ENCODE measurements at regions not wholly inside any gene's neighbourhood (a gene's known extent, or its start where the extent isn't known, plus 50 kb on each side); places are given as distances from the start of the nearest gene placed in this dataset.
A peak's percentile ranks its signal among the peaks of the same experiment; 100 is the strongest.

GRCh38 chr3:151644020-151644620 is 89.6 kb upstream of the AADACL2 start:
- Histone ChIP-seq H3K27me3 (no peaks in the 10 kb centered on the region), H3K9me3 (no peaks in the 10 kb centered on the region), H3K4me3 (no peak overlapping the region), H3K36me3 (no peaks in the 10 kb centered on the region), H3K27ac (no peak overlapping the region), H3K4me1 (no peaks in the 10 kb centered on the region)
- WGBS, 2 donors, result 92 to 100% methylated on average over 1 of the region's 1 CpG
- intact Hi-C loops (cut with DNase I), result no loop called here
- DNase-seq, result no peak
- TF ChIP-seq POLR2A (IDR thresholded peaks at IDR 0.05) (no peak), CTCF (IDR thresholded peaks at IDR 0.05) (no peak)

- TF ChIP-seq CTCF (IDR thresholded peaks at IDR 0.05) (no peak), POLR2A (IDR thresholded peaks at IDR 0.05) (no peak)
- 53 to 58% methylated on average over 2 of the region's 2 CpGs for WGBS, 2 donors
- H3K4me3 ChIP-seq, result no peak overlapping the region
Observed at GRCh38 chr3:151639418-151639740, 94.3 kb upstream of the AADACL2 start.

GRCh38 chr3:151638555-151639417 is 94.9 kb upstream of the AADACL2 start:
- TF ChIP-seq POLR2A (IDR thresholded peaks at IDR 0.05) (no peak), CTCF (IDR thresholded peaks at IDR 0.05) (no peak)
- Histone ChIP-seq H3K27me3 (no peaks in the 10 kb centered on the region), H3K9me3 (no peaks in the 10 kb centered on the region), H3K36me3 (no peaks in the 10 kb centered on the region), H3K27ac (no peak overlapping the region), H3K4me3 (no peak overlapping the region), H3K4me1 (no peaks in the 10 kb centered on the region)
- WGBS, 2 donors, result 70 to 71% methylated on average over 4 of the region's 4 CpGs
- DNase-seq, result no peak
- intact Hi-C loops (cut with DNase I), result no loop called here

More at GRCh38 chr3:151639418-151639740, 94.3 kb upstream of the AADACL2 start:
- Histone ChIP-seq H3K9me3 (no peaks in the 10 kb centered on the region), H3K4me1 (no peaks in the 10 kb centered on the region), H3K27ac (no peak overlapping the region), H3K27me3 (no peaks in the 10 kb centered on the region), H3K36me3 (no peaks in the 10 kb centered on the region)
- intact Hi-C loops (cut with DNase I), result no loop called here
- no peak for DNase-seq

- intact Hi-C loops (cut with DNase I), result no loop called here
- peaks cover 0 to 16% (median 0%) of the 10 kb centered on the region in 3 donors for H3K4me1 ChIP-seq
- no peak overlapping the region for H3K27ac ChIP-seq
- no peaks in the 10 kb centered on the region for H3K27me3 ChIP-seq
- H3K9me3 ChIP-seq, result no peaks in the 10 kb centered on the region
- H3K4me3 ChIP-seq, result no peak overlapping the region
- TF ChIP-seq POLR2A (IDR thresholded peaks at IDR 0.05), result no peak
- no peak for TF ChIP-seq CTCF (IDR thresholded peaks at IDR 0.05)
- 78 to 91% methylated on average over 3 of the region's 3 CpGs for WGBS, 2 donors
- H3K36me3 ChIP-seq, result no peaks in the 10 kb centered on the region
- DNase-seq, result no peak
Observed at GRCh38 chr3:151635905-151636304, 97.8 kb upstream of the AADACL2 start.

GRCh38 chr3:151631946-151632345 is 101.8 kb upstream of the AADACL2 start:
- H3K4me3 ChIP-seq, result no peak overlapping the region
- H3K9me3 ChIP-seq, result no peaks in the 10 kb centered on the region
- 55 to 60% methylated on average over 2 of the region's 2 CpGs for WGBS, 2 donors
- no peak for DNase-seq
- H3K4me1 ChIP-seq, result peaks cover 0 to 18% (median 0%) of the 10 kb centered on the region in 3 donors
- no peaks in the 10 kb centered on the region for H3K36me3 ChIP-seq
- H3K27me3 ChIP-seq, result no peaks in the 10 kb centered on the region
- peak overlapping the region in 1 of 4 donors; percentile 13 for H3K27ac ChIP-seq
- intact Hi-C loops (cut with DNase I), result no loop called here
- no peak for TF ChIP-seq POLR2A (IDR thresholded peaks at IDR 0.05)
- TF ChIP-seq CTCF (IDR thresholded peaks at IDR 0.05), result no peak
